HG03280 (cell line): ENCODE measurements at regions not wholly inside any gene's neighbourhood (a gene's known extent, or its start where the extent isn't known, plus 50 kb on each side); places are given as distances from the start of the nearest gene placed in this dataset.
"Not testable (repeated sequence)": the region's sequence is repeated elsewhere in the genome, so short reads cannot be mapped to it uniquely, and the experiment has no call there.

Experiments
- ATAC-seq: cut with Tn5 transposase; IDR thresholded peaks from one replicate; pipeline ENCODE4 v1.9.1; 2021; ENCODE audit warnings: mild to moderate bottlenecking, moderate library complexity; ENCODE audit not compliant: unreplicated experiment

DNA sequence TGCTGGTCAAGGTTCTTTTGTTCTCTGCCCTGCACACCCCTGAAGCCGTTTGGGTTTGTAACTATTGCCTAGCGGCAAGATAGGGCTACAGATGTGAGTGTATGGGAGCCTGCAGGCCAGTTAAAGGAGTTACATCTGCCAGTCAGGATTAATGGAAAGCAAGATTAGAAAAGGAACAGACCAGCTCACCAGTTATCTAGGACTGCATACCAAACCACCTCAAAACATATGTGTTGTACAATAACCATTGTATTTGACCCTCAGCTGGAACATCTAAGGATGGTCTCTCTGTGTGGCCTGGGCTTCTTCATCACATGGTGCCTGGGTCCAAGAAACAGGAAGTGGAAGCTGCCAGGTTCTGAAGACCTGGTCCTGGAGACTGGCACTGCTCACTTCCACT lies 52.5 kb upstream of the FBXO28 start:
- ATAC-seq = no peak

DNA sequence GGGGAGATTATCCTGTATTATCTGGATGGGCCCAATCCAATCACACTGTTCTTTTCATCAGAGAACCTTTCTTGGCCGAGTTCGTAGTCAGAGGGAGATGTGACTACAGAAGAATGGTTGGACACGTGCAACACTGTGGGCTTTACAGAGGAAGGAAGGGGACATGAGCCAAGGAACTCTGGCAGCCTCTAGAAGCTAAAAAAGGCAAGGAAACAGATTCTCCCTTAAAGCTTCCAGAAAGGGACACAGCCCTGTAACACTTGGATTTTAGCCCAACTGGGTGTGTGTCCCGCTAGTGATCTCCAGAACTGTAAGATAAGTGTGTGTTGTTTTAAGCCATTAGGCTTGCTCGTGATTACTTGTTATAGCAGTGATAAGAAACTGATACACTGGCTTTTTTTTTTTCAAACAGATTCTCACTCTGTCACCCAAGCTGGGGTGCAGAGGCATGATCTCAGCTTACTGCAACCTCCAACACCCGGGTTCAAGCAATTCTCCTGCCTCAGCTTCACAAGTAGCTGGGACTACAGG lies 53.9 kb upstream of the FBXO28 start:
- no peak for ATAC-seq

DNA sequence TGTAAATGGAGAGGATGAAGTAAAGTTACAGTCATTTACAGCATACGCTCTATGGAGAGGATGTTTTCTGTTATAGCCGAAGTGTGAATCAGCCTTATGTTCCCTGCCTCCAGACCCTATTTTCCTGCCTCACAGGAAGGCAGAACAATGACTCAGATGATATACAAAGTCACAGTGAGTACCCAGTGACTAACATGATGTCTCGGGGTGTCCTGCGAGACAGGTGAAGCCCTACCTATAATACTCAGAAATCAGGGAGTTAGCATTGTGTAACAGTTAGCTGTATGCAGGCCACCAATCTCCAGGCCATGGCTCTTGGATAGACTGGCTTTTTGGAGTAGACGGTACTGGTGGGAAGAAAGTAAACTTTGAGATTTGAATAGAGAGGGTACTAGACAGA lies 55.6 kb upstream of the FBXO28 start:
- ATAC-seq = no peak

DNA sequence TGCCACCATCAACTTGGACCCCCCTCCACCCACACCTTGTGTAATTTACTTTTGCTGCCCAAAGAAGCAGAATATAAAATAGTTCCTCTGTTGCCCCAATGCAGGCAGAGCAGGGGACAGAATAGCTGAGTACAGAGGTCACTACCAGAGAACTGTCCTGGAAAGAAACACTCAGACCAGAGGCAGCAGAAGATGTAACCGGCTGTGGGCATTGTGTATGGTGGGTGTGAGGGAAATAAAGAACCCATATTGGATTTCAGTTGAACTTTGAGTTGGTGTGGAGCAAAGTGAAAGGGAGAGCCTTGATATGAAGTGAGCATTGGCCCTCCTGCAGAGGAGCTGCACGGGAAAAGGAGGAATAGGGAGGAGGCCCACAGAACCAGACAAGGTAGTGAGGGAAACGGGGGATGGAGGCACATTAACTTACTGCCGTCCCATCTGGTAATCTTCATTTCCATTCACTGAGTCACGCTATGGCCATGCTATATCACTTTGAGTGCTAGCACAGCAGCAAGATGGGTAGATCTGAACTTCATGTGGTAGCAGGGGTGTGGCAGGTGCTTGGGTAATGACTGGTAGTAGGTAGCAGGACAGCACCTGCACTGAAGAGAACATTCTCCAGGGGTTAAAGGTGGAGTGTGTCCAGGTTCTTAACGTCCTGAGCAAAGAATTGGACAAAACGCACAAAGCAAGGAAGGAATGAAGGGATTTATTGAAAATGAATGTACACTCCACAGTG lies 56.3 kb upstream of the FBXO28 start:
- no peak for ATAC-seq

DNA sequence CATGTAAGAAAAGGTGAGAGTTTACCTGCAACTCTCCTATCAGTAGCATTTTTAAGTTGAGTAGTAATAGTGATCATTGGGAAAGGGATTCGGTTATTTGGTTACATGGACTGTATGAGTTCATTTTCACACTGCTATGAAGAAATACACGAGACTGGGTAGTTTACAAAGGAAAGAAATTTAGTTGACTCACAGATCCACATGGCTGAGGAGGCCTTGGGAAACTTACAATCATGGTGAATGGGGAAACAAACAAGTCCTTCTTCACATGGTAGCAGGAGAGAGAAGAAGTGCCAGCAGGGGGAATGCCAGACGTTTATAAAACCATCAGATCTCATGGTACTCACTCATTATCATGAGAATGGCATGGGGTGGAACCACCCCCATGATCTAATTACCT lies 59.3 kb upstream of the FBXO28 start:
- ATAC-seq = no peak

DNA sequence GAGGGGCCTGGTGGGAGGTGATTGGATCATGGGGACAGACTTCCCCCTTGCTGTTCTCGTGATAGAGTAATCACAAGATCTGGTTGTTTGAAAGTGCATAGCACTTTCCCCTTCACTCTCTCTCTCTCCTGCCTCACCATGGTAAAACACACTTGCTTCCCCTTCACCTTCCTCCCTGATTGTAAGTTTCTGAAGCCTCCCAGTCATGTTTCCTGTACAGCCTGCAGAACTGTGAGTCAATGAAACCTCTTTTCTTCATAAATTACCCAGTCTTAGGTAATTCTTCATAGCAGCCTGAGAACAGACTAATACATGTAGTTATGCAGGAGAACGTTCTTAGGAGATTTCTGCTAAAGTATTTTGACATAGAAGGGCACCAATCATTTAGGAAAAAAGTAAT lies 59.9 kb upstream of the FBXO28 start:
- no peak for ATAC-seq

DNA sequence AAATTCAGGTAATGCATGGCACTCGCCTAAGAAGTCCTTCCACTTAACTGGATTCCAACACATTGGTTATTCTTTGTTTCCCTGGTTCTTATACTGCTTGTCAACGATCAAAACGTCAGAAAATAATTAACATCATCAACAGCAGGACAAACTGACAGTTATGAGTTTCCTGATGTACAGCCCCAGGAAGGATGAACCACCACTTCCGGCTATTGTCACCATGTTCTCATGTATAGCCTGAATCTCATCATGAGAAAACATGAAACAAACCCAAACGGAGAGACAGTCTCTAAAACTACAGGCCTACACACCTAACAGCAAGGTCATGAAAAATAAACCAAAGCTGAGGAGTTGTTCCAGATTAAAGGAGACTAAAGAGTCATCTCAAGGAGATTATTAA lies 60.5 kb upstream of the FBXO28 start:
- no peak for ATAC-seq

DNA sequence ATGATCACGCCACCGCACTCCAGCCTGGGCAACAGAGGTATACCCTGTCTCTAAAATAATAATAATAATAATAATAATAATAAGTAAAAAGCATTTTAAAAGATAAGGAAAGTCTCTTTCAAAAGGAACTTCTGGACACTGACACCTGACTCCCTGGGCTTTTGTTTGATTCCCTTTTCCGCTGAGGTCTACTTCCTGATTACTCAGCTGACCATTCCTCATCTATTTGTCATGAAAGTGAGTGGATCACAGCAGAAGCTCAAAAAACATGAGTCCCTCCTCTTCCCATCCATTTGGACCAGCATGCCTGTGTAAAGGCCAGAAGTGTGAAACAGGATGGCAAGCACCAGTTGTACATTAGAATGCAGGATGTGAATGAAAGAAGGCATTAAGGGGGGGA lies 61.1 kb upstream of the FBXO28 start:
- ATAC-seq = no peak

DNA sequence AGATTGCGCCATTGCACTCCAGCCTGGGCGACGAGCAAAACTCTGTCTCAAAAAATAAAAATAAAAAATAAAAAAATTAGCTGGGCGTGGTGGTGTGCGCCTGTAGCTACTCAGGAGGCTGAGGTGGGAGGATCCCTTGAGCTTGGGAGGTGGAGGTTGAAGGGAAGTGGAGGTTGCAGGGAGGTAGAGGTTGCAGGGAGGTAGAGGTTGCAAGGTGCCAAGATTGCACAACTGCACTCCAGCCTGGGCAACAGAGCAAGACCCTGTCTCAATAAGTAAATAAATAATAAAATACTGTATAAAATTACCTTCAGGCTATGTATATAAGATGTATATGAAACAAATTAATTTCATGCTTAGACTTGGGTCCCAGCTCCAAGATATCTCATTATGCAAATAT lies 62.1 kb upstream of the FBXO28 start:
- not testable (repeated sequence) for ATAC-seq

DNA sequence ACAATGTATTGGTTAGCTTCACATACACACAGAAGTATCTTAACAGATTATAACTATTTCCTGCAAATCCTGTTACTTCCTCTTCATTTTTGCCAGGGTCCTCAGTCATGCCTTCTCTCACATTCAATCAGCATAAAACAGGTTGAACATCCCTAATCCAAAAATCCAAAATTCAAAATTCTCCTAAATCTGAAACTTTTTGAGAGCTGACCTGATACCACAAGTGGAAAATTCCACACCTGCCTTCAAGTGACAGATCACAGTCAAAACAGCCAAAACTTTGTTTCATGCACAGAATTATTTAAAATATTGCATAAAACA lies 62.9 kb upstream of the FBXO28 start:
- ATAC-seq = no peak

DNA sequence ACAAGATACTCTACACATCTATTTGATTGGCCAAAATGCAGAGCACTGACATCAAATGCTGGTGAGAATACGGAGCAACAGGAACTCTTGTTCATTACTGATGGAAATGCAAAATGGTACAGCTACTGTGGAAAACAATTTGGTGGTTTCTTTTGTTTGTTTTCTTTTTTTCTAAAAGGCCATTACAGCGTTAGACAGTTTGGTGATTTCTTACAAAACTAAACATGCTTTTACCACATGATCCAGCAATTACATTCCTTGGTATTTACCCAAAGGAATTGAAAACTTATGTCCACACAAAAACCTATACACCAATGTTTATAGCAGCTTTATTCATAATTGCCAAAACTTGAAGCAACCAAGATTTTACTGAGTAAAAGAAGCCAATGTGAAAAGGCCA lies 66.4 kb upstream of the FBXO28 start:
- ATAC-seq = no peak

DNA sequence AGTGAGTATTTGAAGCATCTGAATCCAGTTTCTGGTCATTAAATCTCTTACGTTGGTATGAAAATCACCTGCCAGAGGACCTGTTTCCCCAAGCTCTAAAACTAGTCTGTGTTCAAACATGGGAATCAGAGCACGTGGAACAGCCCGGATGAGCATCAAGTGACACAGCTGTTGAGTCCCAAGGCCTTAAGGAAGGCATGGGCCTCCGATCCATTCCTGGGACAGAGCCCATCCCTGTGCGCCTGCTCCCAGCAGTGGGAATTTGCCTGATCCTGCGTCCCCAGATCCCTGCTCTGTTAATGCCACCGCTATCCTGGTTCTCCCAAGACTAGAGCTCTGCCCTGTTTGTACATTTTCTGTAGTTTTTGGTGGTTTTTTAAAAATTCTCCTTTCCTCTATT lies 68.4 kb upstream of the FBXO28 start:
- no peak for ATAC-seq

DNA sequence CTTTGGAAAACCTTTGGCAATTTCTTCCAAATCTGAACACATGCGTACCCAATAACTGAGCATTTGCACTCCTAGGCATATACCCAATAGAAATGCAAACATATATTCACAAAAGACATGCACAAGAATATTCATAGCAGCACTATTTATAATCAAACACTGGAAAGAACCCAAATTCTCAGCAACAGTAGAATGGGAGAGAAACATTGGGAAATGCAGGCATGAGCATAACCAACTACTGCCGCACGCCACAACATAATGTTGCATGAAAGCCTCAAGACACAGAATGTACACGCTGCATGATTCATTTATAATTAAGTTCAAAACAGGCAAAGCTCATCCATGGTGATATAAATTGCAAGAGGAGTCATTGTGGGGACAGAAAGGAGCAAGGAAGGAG lies 69.5 kb upstream of the FBXO28 start:
- no peak for ATAC-seq

DNA sequence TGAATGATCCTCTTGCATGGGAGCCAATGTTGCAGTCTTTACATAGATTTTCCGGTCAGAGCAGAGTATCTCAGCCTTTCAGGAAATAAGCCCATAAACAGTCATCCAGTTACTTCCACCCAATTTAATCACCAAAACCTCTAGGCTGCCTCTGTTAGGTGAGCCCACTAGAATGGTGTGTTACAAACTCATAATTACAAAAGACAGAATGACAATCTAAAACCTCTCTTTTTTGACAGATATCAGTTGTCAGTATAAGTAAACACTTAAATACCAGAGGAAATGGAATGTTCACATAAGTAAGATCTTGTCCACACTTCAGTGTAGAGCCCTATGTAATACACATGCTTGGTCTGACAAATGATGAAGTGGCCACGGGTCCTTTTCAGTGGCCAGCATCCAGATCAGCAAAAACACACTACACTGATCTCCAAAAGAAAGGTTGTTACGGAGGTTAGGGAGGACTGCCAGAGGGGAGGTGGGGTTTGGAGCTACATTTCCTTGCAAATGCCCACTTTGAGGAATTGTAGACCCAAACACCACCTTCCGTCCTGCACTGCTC lies 71.3 kb upstream of the FBXO28 start:
- ATAC-seq = no peak

DNA sequence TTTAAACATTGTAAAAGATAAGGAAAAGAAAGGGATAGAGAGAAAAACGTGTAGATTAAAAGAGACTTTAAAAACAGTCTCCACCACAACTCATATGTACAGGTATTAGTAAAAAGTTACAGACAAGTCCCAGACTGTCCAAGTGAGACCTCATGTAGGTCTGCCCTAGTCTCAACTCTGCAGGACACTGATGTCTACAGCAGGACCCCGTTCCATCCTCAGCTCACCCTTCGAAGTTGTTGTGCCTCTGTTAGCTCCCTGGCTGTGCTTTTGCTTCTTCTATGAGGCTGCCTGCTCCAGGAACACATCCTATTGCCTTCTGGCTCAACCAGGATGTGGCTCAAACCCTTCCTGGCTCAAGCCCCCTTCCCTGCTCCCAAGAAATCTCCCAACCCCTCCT lies 72.9 kb upstream of the FBXO28 start:
- ATAC-seq = no peak

DNA sequence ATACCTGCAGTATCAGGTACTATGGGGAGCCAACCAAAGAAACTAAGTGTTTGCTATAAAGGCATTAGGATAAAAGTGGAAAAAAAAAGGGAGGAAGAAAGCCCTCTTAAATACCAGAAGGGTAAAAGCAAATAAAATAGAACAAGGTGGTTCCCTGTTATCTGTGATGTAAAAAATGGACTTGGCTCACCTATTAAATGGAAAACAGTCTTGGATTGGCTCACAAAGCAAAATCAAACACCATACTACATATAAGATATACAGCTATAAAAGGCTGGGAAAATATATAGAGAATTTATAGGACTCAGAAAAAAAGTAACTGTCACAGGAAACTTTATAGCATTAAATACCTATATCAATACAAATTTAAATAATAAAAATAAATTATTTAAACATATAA lies 73.5 kb upstream of the FBXO28 start:
- ATAC-seq = not testable (repeated sequence)

DNA sequence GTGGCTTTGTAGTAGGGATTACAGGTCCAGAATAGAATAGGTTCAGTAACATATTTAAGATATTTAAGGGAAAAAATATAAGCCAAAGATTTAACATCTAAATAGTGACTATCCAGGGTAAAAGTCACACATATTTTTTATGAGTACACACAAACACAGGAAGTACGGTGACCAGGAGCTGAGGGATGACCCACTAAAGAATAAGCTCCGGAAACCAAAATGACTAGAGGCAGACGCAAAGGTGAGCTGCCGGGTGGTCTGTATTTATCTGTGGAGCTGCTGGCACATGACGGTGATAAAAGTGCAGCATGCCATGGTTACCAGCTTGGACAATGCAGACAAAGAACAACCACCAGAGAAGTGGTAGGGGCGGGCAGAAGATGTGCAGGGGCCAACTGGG lies 73.9 kb upstream of the FBXO28 start:
- ATAC-seq = not testable (repeated sequence)

DNA sequence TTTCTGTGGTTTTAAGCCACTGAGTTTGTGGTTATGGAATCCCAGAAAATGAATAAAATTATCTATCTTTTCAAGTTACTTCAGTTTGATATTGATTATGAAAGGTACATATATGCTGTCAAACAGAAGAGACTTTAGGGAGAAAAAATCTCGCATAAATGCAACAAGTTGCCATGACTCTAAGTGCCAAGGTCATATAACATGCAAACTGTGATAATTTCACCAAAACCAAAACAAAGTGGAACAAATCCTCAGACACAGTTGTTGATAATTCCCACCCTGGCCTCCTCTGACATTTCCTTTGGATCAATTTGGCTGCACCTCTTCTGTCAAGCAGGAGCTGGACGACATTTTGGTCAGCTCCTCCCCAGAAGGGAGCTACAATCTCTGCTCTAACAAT lies 75.1 kb upstream of the FBXO28 start:
- ATAC-seq = not testable (repeated sequence)

DNA sequence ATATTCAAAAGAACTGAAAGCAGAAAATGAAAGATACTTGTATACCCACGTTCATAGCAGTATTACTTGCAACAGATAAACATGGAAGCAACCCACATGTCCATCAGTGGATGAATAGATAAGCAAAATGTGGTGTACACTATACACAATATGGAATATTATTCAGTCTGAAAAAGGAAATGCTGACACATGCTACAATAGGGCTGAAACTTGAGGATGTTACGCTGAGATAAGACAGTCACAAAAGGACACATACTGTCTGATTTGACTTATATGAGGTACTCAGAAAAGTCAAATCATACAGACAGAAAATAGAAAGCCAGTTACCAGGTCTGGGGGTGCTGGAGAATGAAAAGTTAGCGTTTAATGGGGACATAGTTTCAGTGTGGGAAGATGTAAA lies 76.5 kb upstream of the FBXO28 start:
- ATAC-seq = not testable (repeated sequence)

DNA sequence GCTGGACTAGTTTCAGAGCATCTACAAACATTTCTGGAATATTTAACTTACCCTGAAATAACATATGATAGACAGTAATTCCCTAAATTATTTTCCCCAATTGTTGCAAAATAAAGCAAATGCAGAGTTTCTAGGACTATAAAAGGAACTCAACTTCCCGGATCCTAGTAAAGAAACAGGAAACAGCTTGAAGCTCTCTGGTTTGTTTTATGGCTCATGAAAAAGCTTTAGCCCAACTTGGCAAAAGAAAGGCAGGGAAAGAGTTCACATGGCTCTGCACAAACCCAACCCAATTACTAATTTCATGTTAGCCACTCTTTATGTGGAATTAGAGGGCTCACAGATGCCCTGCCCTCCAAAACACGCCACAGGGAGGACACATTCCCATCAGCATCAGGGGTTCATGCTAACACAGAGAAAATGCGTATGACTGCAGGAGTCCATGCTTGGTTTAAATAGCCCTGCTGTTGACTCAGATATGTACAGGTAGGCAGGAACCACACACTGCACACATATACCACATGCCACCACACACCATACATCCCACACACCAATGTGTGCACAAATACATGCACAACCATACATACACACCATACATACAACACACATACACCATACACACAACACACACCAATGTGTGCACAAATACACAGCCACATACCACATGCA lies 81.2 kb upstream of the FBXO28 start:
- not testable (repeated sequence) for ATAC-seq

DNA sequence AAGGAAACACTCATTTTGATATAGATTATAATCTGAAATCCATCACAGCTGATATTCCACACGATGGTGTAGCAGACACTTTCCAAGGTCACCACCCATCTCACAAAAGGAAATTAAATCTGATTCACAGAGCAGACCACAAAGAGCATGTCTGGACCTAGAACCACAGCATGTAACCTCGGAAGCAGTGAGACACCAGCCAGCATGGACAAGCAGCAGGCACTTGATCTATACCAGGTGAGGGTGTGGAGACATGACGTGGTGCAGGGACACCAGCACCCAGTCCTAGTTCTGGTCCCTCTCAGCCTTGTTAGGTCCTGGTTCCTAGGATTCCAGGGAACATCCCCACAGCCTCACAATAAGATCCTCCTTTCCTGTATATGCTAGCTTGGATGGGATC lies 81.9 kb upstream of the FBXO28 start:
- not testable (repeated sequence) for ATAC-seq

DNA sequence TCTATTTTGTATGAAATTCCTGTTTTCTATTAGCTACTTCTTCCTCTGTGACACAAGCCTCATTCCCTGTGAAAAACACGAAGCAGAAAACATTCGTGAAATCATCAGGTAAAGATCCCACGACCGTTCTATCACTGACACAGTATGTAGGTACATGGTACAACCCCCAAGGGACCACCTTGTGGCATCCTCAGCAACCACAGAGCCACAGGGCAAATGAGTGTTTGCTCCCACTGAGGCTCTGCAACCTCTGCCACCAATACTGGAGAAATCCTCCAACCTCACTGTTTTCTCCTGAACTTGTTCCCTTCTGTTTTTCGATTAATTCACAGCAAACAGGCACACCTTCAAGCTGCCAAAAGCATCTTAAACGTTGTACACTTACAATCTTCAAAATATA lies 83.7 kb upstream of the FBXO28 start:
- ATAC-seq = not testable (repeated sequence)
